T follicular helper cell (primary cell): ENCODE measurements at regions not wholly inside any gene's neighbourhood (a gene's known extent, or its start where the extent isn't known, plus 50 kb on each side); places are given as distances from the start of the nearest gene placed in this dataset.

Experiments used
- DNase-seq: peaks from one replicate; pipeline ENCODE4 v3.0.0-alpha.2; 2020; ENCODE audit warnings: low read depth

- DNase-seq, result no peak
Observed at GRCh38 chr10:4020631-4021030, 235.6 kb upstream of the KLF6 start.

GRCh38 chr10:4018054-4018511, 233.1 kb upstream of the KLF6 start:
- no peak for DNase-seq

GRCh38 chr10:4017336-4017735, 232.3 kb upstream of the KLF6 start:
- DNase-seq, result no peak

DNA sequence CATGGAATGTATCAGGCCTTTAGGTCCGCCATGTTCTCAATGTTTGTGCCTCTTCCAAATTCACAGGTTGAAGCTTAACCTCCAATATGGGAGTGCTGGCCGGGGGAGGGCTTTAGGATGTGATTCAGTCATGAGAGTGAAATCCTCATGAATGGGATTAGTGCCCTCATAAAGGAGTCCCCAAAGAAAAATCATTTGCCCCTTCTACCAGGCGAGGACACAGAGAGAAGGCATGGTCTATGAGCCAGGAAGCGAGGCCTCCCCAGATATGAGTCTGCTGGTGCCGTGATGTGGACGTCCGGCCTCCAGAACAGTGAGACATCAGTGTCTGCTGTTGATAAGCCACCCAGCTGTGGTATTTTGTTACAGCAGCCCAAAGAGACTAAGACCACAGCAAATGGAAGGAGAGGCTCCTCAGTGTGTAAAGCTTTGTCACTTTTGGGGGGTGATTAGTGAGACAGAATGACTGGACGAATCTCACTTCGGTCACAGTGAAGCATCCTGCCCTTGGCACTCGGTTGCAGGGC, 231.3 kb upstream of the KLF6 start:
- DNase-seq, result no peak

GRCh38 chr10:4013651-4014121, 228.7 kb upstream of the KLF6 start:
- DNase-seq, result no peak

DNA sequence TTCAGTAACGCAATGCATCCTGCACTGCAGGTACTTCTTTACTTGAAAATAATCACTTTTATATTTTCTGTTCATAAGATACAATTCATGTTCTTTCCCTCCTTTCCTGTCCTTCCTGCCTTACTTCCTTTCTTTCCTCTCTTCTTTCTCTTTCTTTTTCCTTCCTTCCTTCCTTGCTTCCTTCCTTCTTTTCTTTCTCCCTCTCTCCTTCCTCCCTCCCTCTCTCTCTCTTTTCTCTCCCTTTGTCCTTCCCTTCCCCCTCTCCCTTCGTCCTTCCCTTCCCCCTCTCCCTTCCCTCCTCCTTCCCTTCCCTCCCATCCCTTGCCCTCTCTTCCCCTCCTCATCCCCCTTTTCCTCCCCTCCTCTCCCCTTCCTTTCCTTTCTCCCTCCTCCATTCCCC, 227.8 kb upstream of the KLF6 start:
- no peak for DNase-seq

GRCh38 chr10:4011136-4011812, 226.3 kb upstream of the KLF6 start:
- no peak for DNase-seq

- DNase-seq, result no peak
Observed at GRCh38 chr10:4008676-4009382, 223.8 kb upstream of the KLF6 start.

- no peak for DNase-seq
Observed at GRCh38 chr10:4007771-4008170, 222.8 kb upstream of the KLF6 start.

DNA sequence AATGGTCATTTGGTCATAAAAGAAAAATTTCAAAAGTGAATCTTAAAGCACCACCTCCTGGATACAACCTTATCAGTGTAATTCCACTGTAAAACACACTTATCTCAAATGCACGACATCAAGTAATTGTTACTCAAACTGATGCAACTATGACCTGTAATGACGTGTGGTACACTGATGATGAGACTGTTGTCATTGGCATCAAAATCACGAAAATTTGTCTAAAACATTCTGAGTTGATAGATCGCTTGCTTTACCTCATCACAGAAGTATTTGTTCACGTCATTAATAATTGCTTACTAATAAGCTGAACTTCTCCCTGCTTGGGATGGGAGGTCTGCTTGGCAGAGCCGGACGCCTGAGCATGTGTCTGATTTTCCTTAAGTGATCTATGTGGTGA, 221.8 kb upstream of the KLF6 start:
- DNase-seq, result no peak

GRCh38 chr10:4006051-4006450, 221.0 kb upstream of the KLF6 start:
- DNase-seq, result no peak

- no peak for DNase-seq
Observed at GRCh38 chr10:4004990-4005389, 220.0 kb upstream of the KLF6 start.

DNA sequence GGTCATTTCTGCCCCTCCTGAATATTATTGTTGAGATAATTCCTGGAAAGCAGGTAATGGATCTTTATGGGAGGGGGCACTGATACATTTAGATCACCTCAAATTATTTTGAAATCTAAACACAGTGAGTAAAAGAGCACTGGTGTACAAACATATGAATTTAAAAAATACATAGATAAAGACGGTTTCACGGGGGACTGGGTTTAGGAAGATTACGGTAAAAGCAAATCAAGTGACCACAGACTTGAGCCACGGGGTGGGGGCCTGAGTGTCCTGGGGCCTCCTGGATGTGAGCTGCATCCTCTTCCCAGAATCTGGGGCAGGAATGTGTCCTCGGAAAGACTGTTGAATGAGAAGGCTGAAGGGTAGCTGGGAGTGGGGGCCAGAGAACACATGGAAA, 219.1 kb upstream of the KLF6 start:
- no peak for DNase-seq

- no peak for DNase-seq
Observed at GRCh38 chr10:4003348-4003973, 218.5 kb upstream of the KLF6 start.

- no peak for DNase-seq
Observed at GRCh38 chr10:4001811-4002210, 216.8 kb upstream of the KLF6 start.

- no peak for DNase-seq
Observed at GRCh38 chr10:3999642-4000041, 214.6 kb upstream of the KLF6 start.

DNA sequence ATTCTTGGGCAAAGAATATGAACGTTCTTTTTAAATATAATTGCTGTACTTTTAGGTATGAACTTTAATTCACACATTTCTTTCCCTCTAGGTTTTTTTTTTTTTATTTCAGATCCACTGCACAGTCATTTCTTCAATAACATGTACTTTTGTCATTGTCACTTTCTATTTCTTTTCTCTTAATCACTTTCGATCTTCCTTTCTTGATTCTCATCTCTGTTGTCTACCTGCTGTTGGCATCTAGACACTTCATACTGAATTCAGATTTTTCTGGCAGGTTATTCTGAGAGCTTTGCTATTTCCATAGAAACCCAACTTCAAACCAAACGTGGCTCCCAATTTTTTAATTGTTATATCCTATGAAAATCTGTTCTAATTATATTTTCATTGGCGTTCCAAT, 211.7 kb upstream of the KLF6 start:
- DNase-seq, result no peak

DNA sequence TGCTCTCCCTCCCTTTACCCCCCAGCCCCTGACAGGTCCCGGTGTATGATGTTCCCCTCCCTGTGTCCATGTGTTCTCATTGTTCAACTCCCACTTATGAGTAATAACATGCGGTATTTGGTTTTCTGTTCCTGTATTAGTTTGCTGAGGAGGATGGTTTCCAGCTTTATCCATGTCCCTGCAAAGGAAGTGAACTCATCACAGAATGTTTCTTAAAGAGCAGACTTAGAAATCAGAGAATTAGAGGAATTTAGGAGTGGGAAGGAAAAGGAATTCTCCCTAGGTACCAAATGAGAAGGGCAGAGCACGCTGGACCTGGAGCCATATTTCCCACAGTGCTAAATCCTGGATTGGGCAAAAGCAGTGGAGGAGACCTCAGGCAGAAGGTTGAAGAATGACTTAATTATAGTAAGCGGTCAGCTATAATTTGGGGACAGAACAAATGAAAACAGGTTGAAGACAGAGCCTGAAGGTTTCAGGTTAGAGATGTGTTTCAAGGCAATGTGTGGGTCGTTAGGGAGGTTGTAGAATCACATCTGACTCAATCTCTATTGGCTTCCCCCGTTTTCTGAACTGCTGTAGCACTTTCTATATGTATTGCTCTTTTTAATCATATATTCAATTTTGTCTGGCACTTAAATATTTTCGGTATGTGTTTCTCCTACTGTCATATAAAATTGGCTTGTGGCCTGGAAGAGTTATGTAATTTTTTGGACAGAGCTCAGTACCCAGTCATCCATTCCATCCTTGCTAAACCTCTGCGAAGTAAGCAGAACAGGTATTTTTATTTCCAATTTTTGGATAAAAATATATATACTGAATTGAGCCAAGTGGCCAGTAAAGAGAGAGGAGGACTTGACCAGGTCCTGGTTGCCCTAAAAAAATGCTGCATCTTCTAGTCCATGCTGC, 210.5 kb upstream of the KLF6 start:
- DNase-seq, result no peak

DNA sequence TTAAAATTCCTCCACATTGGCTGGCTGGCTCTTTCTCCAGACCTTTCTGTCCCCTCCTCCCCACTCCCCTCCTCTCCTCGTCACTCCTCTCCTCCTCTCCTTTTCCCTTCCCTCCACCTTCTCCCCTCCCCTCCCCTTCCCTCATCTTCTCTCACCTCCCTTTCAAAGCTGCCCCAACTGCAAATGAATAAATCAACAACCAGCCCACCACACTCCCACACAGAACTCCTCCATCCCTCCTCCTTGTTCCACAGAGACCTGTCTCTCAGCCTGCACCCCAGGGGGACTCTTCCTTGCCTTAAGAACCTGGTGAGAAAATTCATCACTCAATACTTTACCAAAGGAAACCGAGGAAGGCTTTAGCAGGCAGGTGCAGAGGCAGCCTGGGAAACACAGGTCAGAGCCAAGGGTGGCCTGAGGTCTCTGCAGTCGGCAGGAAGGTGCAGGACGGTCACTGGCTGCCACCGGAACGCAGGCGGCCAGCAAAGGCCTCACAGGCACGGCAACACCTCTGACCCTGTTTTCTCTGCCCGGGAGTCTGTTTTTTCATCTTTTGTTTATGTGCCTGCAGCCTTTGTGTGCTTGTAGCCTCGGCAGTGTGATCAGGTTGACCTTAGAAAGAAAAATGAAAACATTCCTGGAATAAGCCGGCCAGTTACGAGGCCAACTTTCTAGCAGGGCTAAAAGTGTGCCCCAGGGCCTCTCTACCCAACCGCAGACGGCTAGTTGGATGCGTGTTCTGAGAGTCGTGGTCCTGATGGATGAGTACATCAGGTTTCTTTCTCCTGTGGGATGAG, 207.6 kb upstream of the KLF6 start:
- no peak for DNase-seq

GRCh38 chr10:3990307-3990706, 205.3 kb upstream of the KLF6 start:
- DNase-seq, result no peak
